ENCODE measurements at regions not wholly inside any gene's neighbourhood (a gene's known extent, or its start where the extent isn't known, plus 50 kb on each side); places are given as distances from the start of the nearest gene placed in this dataset.

DNA sequence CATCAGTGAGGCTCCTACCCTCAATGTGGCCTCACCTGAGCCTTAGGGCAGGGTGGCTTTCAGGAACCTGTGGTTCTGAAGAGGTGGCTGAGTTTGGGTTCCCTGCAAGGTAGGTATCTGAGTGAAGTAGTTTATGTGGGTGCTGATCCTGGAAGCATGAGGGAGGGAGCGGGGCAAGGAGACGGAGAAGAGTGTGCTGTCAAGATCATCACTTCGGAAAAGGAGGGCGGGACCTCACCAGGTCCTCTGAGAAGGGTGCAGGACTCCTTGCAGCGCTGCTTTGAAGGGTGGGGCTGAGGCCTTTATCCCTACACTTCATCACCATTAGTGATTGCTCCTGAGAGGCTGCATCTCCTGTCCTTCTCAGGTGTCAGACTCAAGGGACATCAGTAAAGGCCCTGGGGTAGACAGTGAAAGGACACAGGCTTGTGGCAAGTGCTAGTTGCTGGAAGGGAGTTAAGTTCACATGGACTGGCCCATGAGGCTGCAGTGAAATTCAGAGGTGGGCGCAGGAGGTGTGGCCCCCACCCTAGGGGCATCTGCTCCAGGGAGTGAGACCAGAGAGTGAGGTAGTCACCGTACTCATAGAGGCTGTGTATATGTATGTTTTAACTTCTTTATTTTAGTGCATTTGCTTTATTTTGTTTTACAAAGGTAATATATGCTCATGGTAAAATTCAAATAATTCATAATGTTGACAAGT is 57.3 kb upstream of the GALNT2 start:
- no peak overlapping the region for H3K27ac ChIP-seq
- H3K9ac ChIP-seq, result no peak overlapping the region
- no peaks in the 10 kb centered on the region for H3K4me1 ChIP-seq (ENCODE audit: insufficient read depth)
- no peaks in the 10 kb centered on the region for H4K20me1 ChIP-seq (ENCODE audit: insufficient read depth)
- DNase-seq, result no peak
- TF ChIP-seq EZH2phosphoT487 (IDR thresholded peaks at IDR 0.05; ENCODE audit: insufficient read depth, low read depth) (no peak), EZH2 (IDR thresholded peaks at IDR 0.05; ENCODE audit: insufficient read depth, poor library complexity, severe bottlenecking) (no peak)
- no peaks in the 10 kb centered on the region for H3K79me2 ChIP-seq (ENCODE audit: insufficient read depth)
- in situ Hi-C loops (cut with MboI), result no loop called here
- peaks cover 7% of the 10 kb centered on the region; the same call in 1 of the 2 replicates for H3K27me3 ChIP-seq (replicated peaks; ENCODE audit: insufficient read depth)
- H3F3A ChIP-seq (ENCODE audit: insufficient read depth), result no peaks in the 10 kb centered on the region
- no peak overlapping the region for H3K4me2 ChIP-seq (ENCODE audit: unreplicated experiment)
- no peaks in the 10 kb centered on the region for H3K9me3 ChIP-seq (ENCODE audit: low read depth)
- H3K4me3 ChIP-seq, result no peak overlapping the region
- H2AFZ ChIP-seq, result no peak overlapping the region
- no peaks in the 10 kb centered on the region for H3K9me2 ChIP-seq (ENCODE audit: insufficient read depth)
- no peaks in the 10 kb centered on the region for H3K36me3 ChIP-seq (ENCODE audit: low read depth)
- 64 to 74% methylated on average over 6 to 7 of the region's 7 CpGs for WGBS, 2 experiments (ENCODE audit: low coverage in 1 of 2, low lambda C conversion rate in 2 of 2, missing lambda C conversion rate in 2 of 2)

- Histone ChIP-seq H3F3A (ENCODE audit: insufficient read depth) (no peaks in the 10 kb centered on the region), H3K9me2 (ENCODE audit: insufficient read depth) (no peaks in the 10 kb centered on the region), H3K79me2 (ENCODE audit: insufficient read depth) (no peaks in the 10 kb centered on the region), H3K4me2 (ENCODE audit: unreplicated experiment) (no peak overlapping the region), H3K9me3 (ENCODE audit: low read depth) (no peaks in the 10 kb centered on the region), H3K36me3 (ENCODE audit: low read depth) (no peaks in the 10 kb centered on the region), H2AFZ (no peak overlapping the region), H3K4me3 (no peak overlapping the region), H3K27me3 (replicated peaks; ENCODE audit: insufficient read depth) (peaks cover 7% of the 10 kb centered on the region; the same call in 1 of the 2 replicates), H3K4me1 (ENCODE audit: insufficient read depth) (no peaks in the 10 kb centered on the region), H3K9ac (no peak overlapping the region), H4K20me1 (ENCODE audit: insufficient read depth) (no peaks in the 10 kb centered on the region), H3K27ac (no peak overlapping the region)
- in situ Hi-C loops (cut with MboI), result no loop called here
- 40 to 54% methylated on average over 7 of the region's 7 CpGs for WGBS, 2 experiments (ENCODE audit: low coverage in 1 of 2, low lambda C conversion rate in 2 of 2, missing lambda C conversion rate in 2 of 2)
- DNase-seq, result no peak
- TF ChIP-seq EZH2 (IDR thresholded peaks at IDR 0.05; ENCODE audit: insufficient read depth, poor library complexity, severe bottlenecking), result no peak
- no peak for TF ChIP-seq EZH2phosphoT487 (IDR thresholded peaks at IDR 0.05; ENCODE audit: insufficient read depth, low read depth)
Measured at GRCh38 chr1:230010603-230011332, 56.3 kb upstream of the GALNT2 start.

DNA sequence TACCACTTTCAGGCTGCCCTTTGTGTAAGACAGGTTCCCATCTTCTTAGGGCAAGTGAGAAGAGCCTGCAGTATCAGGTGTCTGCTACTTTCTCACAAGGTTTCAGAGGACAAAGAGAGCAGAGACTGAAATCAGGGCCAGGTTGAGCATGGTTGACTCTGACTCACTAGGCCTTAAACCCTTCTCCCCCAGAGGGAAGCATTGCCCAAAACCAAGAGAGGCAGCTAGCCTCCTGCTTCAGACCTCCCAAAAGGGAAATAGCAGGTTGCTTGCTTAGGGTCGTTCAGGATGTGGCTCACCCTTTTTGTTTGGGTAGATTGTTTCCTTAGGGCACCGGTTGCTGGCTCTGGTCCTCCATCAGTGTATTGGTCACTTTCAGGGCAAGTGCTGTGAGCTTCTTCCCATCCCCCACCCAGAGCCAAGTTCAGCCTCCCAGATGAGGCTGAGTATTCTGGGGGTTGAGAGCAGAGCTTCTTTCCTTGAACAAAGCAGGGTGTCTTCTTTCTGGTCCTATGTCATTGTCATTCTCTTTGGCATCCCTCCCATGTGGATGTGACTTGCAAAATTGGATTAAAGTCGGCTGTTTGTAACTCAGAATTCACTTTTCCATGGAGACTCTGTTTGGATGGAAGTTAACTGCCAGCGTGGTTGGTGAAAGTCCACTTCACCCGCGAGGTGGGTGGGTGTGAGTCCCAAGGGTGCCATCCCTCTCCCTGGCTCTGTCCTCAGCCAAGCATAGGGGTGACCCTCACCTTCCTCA is 55.5 kb upstream of the GALNT2 start:
- Histone ChIP-seq H4K20me1 (ENCODE audit: insufficient read depth) (no peaks in the 10 kb centered on the region), H3K4me3 (no peak overlapping the region), H3K27me3 (replicated peaks; ENCODE audit: insufficient read depth) (peaks cover 7% of the 10 kb centered on the region; the same call in 1 of the 2 replicates), H3K9me3 (ENCODE audit: low read depth) (no peaks in the 10 kb centered on the region), H3K4me1 (ENCODE audit: insufficient read depth) (no peaks in the 10 kb centered on the region), H3K9me2 (ENCODE audit: insufficient read depth) (no peaks in the 10 kb centered on the region), H3K9ac (no peak overlapping the region), H3K27ac (no peak overlapping the region), H3F3A (ENCODE audit: insufficient read depth) (no peaks in the 10 kb centered on the region), H2AFZ (no peak overlapping the region), H3K4me2 (ENCODE audit: unreplicated experiment) (no peak overlapping the region), H3K79me2 (ENCODE audit: insufficient read depth) (no peaks in the 10 kb centered on the region), H3K36me3 (ENCODE audit: low read depth) (no peaks in the 10 kb centered on the region)
- in situ Hi-C loops (cut with MboI), result no loop called here
- no peak for TF ChIP-seq EZH2phosphoT487 (IDR thresholded peaks at IDR 0.05; ENCODE audit: insufficient read depth, low read depth)
- TF ChIP-seq EZH2 (IDR thresholded peaks at IDR 0.05; ENCODE audit: insufficient read depth, poor library complexity, severe bottlenecking), result no peak
- no peak for DNase-seq
- 35% methylated on average over 6 of the region's 6 CpGs for WGBS, 2 experiments (ENCODE audit: low coverage in 1 of 2, low lambda C conversion rate in 2 of 2, missing lambda C conversion rate in 2 of 2)

GRCh38 chr1:230012093-230012393 is 55.0 kb upstream of the GALNT2 start:
- no peaks in the 10 kb centered on the region for H3K9me3 ChIP-seq (ENCODE audit: low read depth)
- H3K4me3 ChIP-seq, result no peak overlapping the region
- no peak overlapping the region for H2AFZ ChIP-seq
- H3K4me1 ChIP-seq (ENCODE audit: insufficient read depth), result no peaks in the 10 kb centered on the region
- in situ Hi-C loops (cut with MboI), result no loop called here
- H3K27me3 ChIP-seq (replicated peaks; ENCODE audit: insufficient read depth), result 0 out of 2 replicates have a peak, but pooled peaks cover 7% of the 10 kb centered on the region
- H3K9me2 ChIP-seq (ENCODE audit: insufficient read depth), result no peaks in the 10 kb centered on the region
- H3K4me2 ChIP-seq (ENCODE audit: unreplicated experiment), result no peak overlapping the region
- DNase-seq, result no peak
- H3K36me3 ChIP-seq (ENCODE audit: low read depth), result no peaks in the 10 kb centered on the region
- H3K79me2 ChIP-seq (ENCODE audit: insufficient read depth), result no peaks in the 10 kb centered on the region
- H3K27ac ChIP-seq, result no peak overlapping the region
- no peaks in the 10 kb centered on the region for H4K20me1 ChIP-seq (ENCODE audit: insufficient read depth)
- no peak for TF ChIP-seq EZH2 (IDR thresholded peaks at IDR 0.05; ENCODE audit: insufficient read depth, poor library complexity, severe bottlenecking)
- TF ChIP-seq EZH2phosphoT487 (IDR thresholded peaks at IDR 0.05; ENCODE audit: insufficient read depth, low read depth), result no peak
- no peaks in the 10 kb centered on the region for H3F3A ChIP-seq (ENCODE audit: insufficient read depth)
- no peak overlapping the region for H3K9ac ChIP-seq

Measured in GM23248 (cell line).